Keratinocyte (primary cell): ENCODE measurements at regions not wholly inside any gene's neighbourhood (a gene's known extent, or its start where the extent isn't known, plus 50 kb on each side); places are given as distances from the start of the nearest gene placed in this dataset.

ENCODE experiments used
- EZH2 ChIP-seq: IDR thresholded peaks from one replicate; pipeline ENCODE4 v1.6.1; 2012; ENCODE audit warnings: inconsistent platforms, mild to moderate bottlenecking, low read length, moderate library complexity
- TF ChIP-seq, protein P1 (sequence below), 3 experiments: IDR thresholded peaks in 1 of 3; conservative IDR thresholded peaks in 1 of 3; optimal IDR thresholded peaks in 1 of 3; 2 replicates in 2 of 3; 3 replicates in 1 of 3; pipeline versions ENCODE3 to v1.5.1; 2011; ENCODE audit warnings: low read length in 3 of 3, mild to moderate bottlenecking in 3 of 3, moderate library complexity in 2 of 3, control low read depth in 1 of 3, inconsistent platforms in 1 of 3; ENCODE audit not compliant: insufficient read depth in 2 of 3; ENCODE audit errors: extremely low read depth in 1 of 3

DNA sequence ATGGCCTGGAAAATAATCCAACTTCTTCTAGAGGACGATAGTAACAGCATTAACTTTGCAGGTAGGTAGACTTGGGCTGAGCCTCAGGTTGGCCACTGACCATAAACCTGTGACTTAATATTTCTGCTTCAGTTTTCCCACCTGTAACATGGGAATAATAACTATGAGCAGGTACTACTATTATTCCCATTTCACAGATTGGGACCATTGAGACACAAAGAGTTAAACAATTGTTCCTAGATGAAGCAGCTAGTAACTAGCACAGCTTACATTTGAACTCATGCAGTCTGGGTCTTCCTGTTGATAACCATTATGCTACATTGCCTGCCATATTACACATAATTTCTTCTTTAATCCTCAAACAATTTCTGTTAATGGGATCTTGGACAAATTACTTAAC, 217.7 kb downstream of the NUAK1 start:
- TF ChIP-seq, protein P1, sequence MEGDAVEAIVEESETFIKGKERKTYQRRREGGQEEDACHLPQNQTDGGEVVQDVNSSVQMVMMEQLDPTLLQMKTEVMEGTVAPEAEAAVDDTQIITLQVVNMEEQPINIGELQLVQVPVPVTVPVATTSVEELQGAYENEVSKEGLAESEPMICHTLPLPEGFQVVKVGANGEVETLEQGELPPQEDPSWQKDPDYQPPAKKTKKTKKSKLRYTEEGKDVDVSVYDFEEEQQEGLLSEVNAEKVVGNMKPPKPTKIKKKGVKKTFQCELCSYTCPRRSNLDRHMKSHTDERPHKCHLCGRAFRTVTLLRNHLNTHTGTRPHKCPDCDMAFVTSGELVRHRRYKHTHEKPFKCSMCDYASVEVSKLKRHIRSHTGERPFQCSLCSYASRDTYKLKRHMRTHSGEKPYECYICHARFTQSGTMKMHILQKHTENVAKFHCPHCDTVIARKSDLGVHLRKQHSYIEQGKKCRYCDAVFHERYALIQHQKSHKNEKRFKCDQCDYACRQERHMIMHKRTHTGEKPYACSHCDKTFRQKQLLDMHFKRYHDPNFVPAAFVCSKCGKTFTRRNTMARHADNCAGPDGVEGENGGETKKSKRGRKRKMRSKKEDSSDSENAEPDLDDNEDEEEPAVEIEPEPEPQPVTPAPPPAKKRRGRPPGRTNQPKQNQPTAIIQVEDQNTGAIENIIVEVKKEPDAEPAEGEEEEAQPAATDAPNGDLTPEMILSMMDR (optimal IDR thresholded peaks at IDR 0.05 in 1 of 3, IDR thresholded peaks at IDR 0.05 in 1 of 3, conservative IDR thresholded peaks at IDR 0.05 in 1 of 3; ENCODE audit: extremely low read depth in 1 of 3, insufficient read depth in 2 of 3, low read length in 3 of 3) = no peak
- no peak for TF ChIP-seq EZH2
